CD4-positive, alpha-beta T cell treated with Interleukin-10 for 1 hour (primary cell): ENCODE measurements at regions not wholly inside any gene's neighbourhood (a gene's known extent, or its start where the extent isn't known, plus 50 kb on each side); places are given as distances from the start of the nearest gene placed in this dataset.

ENCODE experiments used
- DNase-seq: peaks from one replicate; pipeline ENCODE4 v3.0.0-alpha.2; 2020

DNA sequence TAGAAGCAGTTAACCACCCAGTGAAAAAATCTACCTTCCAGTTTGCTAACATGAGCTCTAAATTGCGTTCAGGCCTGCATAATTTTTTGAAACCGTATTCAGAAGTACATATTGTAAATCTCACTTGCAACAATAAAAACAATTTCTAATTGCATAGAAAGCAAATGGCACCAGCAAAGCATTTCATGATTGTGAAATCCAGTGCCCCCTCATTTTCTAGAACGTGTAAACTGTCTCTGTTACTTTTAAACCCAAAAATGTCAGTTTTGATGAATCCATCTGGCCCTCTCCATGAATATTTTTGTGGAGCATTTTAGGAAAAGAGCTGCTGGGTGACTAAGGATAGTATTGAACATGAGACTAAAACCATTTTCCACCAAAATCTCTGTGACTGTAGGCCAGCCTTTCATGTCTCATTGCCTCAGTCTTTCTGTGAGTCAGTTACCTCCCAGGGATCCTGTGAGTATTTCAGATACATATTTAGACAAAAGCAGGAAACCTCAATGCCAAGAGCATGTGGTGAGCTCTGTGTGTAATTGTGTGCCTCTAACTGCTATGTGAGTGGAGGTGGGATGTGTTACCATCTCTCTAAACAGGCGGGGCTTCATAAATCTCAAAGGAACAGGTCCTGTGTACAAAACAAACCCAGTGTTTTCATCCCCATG is 477.8 kb upstream of the DCC start:
- no peak for DNase-seq

GRCh38 chr18:51864219-51864965 is 475.6 kb upstream of the DCC start:
- no peak for DNase-seq

DNA sequence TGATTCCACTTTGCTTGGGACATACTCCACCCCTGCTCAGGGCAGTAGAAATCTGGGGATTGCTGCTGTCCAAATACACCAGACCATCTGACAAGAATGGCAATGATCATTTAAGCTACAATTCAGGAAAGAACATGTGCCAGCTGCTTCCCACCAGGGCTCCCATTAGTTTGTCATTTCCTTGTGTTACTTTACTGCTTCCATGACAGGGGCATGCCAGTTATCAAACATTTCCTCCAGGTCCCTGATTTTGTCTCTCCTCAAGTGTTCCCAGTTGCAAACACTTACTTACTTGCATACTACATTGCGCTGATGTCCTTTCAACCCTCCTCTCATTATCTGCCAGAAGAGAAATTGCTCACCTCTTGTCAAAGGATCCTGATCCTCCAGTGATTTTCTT is 474.5 kb upstream of the DCC start:
- no peak for DNase-seq

GRCh38 chr18:51867767-51868166 is 472.2 kb upstream of the DCC start:
- DNase-seq: no peak

- DNase-seq: no peak
Observed at GRCh38 chr18:51878724-51879123, 461.3 kb upstream of the DCC start.

- no peak for DNase-seq
Observed at GRCh38 chr18:51879329-51879728, 460.7 kb upstream of the DCC start.

GRCh38 chr18:51881394-51881793 is 458.6 kb upstream of the DCC start:
- DNase-seq: no peak

DNA sequence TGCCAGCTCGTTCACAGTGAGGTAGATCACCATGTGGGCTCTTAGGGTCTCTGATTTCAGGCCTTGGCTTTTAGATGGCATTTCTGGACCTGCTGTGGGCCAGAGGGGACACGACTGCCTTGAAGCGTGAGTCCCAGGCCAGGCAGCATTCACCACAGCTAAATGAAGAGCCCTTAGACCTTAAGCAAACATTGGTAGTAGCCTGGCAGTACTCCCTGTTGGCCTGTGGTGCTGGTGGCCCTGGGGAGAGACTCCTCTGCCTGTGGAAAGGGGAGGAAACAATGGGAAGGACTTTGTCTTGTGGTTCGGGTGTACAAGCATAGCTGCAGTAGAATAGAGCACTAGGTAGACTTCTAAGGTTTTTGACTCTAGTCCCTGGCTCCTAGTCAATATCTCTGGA is 456.0 kb upstream of the DCC start:
- DNase-seq: no peak

GRCh38 chr18:51890762-51891161 is 449.2 kb upstream of the DCC start:
- DNase-seq: no peak

DNA sequence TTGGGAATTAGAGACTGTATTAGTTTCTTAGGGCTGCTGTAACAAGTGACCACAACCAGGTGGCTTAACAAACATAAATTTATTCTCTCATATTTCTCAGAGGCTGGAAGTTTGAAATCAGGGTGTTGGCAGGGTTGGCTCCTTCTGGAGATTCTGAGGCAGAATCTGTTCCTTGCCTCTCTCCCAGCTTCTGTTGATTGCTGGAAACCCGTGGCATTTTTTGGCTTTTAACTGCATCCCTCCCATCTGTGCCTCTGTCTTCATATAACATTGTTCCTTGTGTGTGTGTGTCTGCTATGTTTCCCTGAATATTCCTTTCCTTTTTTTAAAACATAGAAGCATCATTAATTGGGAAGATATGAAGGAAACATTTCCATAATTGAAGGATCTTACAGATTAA is 448.1 kb upstream of the DCC start:
- DNase-seq: no peak

- DNase-seq: no peak
Observed at GRCh38 chr18:51897884-51898283, 442.1 kb upstream of the DCC start.

DNA sequence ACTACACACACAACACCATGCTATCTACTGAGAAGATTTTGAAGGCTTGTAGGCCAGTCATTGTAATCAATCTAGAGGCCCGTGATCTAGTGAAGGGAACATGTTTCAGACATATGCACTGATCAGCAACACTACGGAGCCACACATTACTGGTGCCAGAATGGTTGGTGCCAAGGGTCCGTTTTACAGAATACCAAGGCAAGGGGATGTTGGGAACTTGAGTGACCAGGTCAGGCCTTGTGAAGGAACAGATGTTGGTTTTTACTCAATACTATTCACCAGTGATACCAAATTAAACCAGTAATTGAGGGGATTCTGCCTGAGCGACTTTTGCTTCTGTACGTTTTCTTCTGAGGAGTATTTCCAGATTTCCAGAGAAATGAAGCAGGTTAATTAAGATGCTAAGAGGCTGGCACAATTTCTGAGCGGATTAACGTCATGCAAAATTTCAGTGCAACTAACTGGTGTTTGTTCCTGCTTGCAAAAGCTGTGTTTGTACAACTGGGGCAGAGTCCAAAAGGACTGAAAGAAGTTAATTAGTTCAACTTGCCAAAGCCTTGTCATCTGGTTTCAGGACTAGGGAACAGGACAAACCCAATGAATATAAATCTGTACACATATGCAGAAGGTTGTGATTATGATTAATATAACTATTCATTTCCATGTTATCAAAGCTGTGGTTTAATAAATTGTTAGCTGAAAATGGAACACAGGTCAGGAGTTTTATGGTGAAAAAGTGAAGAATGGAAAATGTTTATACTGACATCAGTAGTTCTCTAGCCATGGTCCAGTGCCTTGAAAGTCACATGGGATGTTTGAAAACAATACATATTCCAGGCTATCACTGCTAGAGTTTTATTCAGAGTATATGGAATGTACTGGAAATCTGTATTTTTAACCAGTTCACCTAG is 432.1 kb upstream of the DCC start:
- no peak for DNase-seq

DNA sequence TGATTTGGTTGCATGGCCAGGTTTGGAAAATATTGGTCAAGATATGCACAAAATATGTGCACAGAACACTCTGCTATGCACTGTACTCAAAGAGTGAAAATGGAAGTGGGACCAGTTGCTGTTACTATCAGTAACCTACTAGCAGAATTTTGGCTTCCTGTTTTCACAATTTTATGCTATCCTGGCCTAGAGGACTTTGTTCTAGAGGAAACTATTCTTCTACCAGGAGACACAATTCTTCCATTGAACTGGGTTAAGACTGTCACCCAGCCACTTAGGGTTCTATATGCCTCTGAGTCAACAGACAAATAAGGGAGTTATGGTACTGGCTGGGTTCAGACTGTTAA is 431.4 kb upstream of the DCC start:
- no peak for DNase-seq

DNA sequence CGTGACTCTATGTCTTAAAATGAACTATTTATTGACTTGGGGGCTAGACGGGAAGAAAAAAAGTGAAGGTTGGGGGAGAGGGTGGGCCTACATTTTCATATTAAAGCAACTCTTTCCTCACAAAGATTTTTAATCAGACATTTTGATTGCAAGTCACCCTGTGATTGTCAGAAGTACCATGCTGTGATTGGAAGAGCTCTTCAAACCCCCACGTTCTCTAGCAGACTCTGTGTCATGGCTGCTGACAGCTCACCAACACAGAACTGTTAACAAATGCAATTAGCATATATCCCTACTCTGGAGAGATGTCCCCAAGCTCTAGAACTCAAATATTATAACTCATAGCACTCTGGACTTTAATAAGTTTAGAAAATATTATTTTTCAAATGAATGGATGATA is 428.4 kb upstream of the DCC start:
- no peak for DNase-seq

- DNase-seq: no peak
Observed at GRCh38 chr18:51912381-51912780, 427.6 kb upstream of the DCC start.

DNA sequence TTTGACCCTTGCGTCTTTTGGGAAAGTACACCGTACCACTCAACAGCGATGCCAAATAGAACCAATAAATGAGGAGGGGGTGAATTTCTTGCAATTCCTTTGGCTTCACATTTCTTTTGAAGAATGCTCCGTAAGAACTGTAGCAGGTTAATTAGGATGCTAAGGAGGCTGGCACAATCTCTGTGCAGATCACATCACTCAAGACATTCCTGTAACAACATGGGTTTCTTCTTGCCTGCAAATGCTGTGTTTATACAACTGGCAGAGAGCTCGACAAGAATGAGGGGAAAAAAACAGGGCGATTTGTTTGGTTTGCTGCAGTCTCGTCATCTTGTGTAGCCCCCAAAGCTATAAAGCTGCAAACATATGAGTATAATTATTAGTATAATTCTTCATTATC is 424.8 kb upstream of the DCC start:
- DNase-seq: no peak

- DNase-seq: no peak
Observed at GRCh38 chr18:51921862-51922261, 418.1 kb upstream of the DCC start.

- no peak for DNase-seq
Observed at GRCh38 chr18:51933903-51934302, 406.1 kb upstream of the DCC start.

GRCh38 chr18:51936115-51936514 is 403.9 kb upstream of the DCC start:
- no peak for DNase-seq

DNA sequence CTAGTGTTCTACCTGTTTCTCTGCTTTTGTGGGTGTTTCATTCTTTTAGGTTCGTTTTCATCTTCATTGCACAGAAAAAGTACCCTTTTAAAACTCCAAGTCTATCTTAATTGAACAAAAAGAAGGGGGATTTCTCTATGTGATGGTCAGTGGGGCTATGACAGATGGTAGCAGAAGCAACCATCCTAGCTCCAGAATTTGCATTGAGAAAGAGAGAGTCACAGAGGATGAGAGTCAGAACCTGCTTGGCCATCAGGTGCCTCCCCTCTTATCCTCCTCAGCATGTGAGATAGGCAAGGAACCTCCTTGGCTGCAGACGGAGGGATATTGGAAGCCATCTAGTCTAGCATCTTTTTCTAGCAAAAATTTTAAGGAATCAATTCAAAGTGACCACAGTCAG is 398.0 kb upstream of the DCC start:
- no peak for DNase-seq

DNA sequence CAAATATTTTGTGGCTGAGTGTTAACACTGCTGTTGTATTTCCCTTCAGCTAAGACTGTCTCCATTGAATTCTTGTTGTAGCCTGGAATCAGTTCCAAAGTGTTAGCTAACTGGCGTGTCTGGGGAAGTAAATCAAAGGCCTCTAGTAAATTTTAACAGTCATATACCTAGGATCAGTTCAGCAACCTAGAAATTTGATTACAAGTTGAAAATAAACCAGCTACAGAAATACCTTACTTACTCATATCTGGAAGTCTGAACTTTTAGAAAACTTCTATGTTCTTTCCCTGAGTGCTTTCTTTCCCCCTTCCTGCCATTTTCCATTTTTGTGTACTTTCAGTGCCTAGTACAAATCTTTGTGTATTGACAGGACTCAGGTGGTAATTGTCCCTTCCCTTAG is 396.7 kb upstream of the DCC start:
- DNase-seq: no peak

DNA sequence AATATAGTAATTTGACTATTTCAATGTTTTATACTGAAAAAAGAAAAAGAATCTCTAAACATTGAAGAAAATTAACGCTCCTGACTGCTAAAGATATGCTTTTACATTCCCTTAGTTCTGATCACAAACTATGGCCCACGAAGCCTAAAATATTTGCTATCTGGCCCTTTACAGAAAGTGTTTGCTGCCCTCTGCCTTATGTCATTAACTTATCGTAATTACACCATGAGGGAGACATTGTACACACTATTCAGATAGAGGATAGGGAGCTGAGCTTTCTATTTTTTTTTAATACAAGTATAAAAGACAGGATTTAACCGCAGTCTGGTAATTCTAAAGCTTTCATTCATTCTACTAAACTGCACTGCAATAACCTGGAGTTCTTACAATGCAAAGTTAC is 393.1 kb upstream of the DCC start:
- DNase-seq: no peak

DNA sequence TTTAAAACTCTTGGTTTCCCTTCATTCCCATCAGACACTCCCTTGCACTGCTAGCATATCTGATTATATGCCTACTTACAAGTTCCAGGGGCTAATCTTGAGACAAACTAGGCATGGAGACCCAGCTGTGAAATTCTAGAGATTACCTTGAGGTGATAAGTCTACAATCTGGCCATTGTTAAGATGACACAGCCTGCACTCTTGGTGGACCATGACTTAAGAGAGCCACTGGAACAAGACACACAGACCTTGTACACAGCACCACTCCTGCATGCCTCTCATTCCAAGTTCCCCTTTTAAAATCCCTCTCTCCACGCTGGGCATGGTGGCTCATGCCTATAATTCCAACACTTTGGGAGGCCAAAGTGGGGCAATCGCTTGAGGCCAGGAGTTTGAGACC is 387.2 kb upstream of the DCC start:
- DNase-seq: no peak

GRCh38 chr18:51953521-51953920 is 386.5 kb upstream of the DCC start:
- no peak for DNase-seq
